ENCODE measurements at regions not wholly inside any gene's neighbourhood (a gene's known extent, or its start where the extent isn't known, plus 50 kb on each side); places are given as distances from the start of the nearest gene placed in this dataset.

DNA sequence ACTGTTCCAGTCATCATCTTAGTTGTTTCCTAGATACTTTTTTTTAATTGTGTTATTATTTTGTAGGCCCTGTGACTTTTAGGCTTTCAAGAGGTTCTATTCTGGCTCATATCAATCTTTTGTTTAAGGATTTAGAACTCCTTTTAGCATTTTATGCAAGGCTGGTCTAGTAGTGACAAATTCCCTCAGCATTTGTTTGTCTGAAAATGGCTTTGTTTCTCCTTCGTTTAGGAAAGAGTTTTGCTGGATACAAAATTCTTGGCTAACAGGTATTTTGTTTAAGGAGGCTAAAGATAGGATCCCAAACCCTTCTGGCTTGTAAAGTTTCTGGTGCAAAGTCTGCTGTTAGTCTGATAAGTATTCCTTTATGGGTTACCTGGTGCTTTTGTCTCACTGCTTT is 116.6 kb upstream of the SLC66A3 start:
- Histone ChIP-seq H3K36me3 (ENCODE audit: control insufficient read depth, insufficient read depth, low read length) (no peaks in the 10 kb centered on the region), H3K27ac (ENCODE audit: insufficient read depth, low read length, poor library complexity, severe bottlenecking) (no peak overlapping the region), H3K4me3 (ENCODE audit: insufficient read depth, low read depth, low read length, poor library complexity, severe bottlenecking) (no peak overlapping the region), H3K27me3 (replicated peaks; ENCODE audit: control insufficient read depth, insufficient read depth, low read length, poor library complexity, severe bottlenecking) (no peaks in the 10 kb centered on the region), H3K4me1 (ENCODE audit: control insufficient read depth, insufficient read depth, low read length, poor library complexity, severe bottlenecking) (no peaks in the 10 kb centered on the region), H3K9me3 (ENCODE audit: control insufficient read depth, low read length) (peaks cover 4% of the 10 kb centered on the region)
- no peak for DNase-seq

GRCh38 chr2:11040992-11041391 is 114.3 kb upstream of the SLC66A3 start:
- no peak for DNase-seq
- Histone ChIP-seq H3K4me3 (ENCODE audit: insufficient read depth, low read depth, low read length, poor library complexity, severe bottlenecking) (no peak overlapping the region), H3K27me3 (replicated peaks; ENCODE audit: control insufficient read depth, insufficient read depth, low read length, poor library complexity, severe bottlenecking) (no peaks in the 10 kb centered on the region), H3K4me1 (ENCODE audit: control insufficient read depth, insufficient read depth, low read length, poor library complexity, severe bottlenecking) (no peaks in the 10 kb centered on the region), H3K27ac (ENCODE audit: insufficient read depth, low read length, poor library complexity, severe bottlenecking) (no peak overlapping the region), H3K9me3 (ENCODE audit: control insufficient read depth, low read length) (peaks cover 4% of the 10 kb centered on the region), H3K36me3 (ENCODE audit: control insufficient read depth, insufficient read depth, low read length) (no peaks in the 10 kb centered on the region)

DNA sequence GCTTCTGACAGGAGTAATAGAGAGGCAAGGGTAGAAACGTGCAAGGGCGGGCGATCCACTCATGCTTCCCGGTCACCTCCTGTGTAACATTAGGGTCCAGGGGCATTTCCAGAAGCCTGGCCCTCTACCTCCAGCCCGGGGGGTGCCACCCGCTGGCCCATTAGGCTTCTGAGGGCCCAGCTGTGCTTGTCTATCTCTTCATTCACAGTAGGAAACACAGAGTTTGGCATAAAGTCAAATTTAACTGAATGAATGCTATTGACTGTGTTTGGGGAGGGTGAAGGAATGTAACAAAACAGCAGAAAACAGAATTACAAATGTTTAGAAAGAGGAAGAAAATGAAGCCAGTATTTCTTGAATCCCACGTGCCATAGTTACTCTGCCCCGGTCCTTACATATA is 112.4 kb upstream of the SLC66A3 start:
- Histone ChIP-seq H3K4me3 (ENCODE audit: insufficient read depth, low read depth, low read length, poor library complexity, severe bottlenecking) (no peak overlapping the region), H3K4me1 (ENCODE audit: control insufficient read depth, insufficient read depth, low read length, poor library complexity, severe bottlenecking) (no peaks in the 10 kb centered on the region), H3K27me3 (replicated peaks; ENCODE audit: control insufficient read depth, insufficient read depth, low read length, poor library complexity, severe bottlenecking) (no peaks in the 10 kb centered on the region), H3K36me3 (ENCODE audit: control insufficient read depth, insufficient read depth, low read length) (no peaks in the 10 kb centered on the region), H3K27ac (ENCODE audit: insufficient read depth, low read length, poor library complexity, severe bottlenecking) (no peak overlapping the region), H3K9me3 (ENCODE audit: control insufficient read depth, low read length) (peaks cover 4% of the 10 kb centered on the region)
- no peak for DNase-seq

GRCh38 chr2:11043245-11043644 is 112.0 kb upstream of the SLC66A3 start:
- Histone ChIP-seq H3K36me3 (ENCODE audit: control insufficient read depth, insufficient read depth, low read length) (no peaks in the 10 kb centered on the region), H3K4me1 (ENCODE audit: control insufficient read depth, insufficient read depth, low read length, poor library complexity, severe bottlenecking) (no peaks in the 10 kb centered on the region), H3K27ac (ENCODE audit: insufficient read depth, low read length, poor library complexity, severe bottlenecking) (no peak overlapping the region), H3K27me3 (replicated peaks; ENCODE audit: control insufficient read depth, insufficient read depth, low read length, poor library complexity, severe bottlenecking) (no peaks in the 10 kb centered on the region), H3K4me3 (ENCODE audit: insufficient read depth, low read depth, low read length, poor library complexity, severe bottlenecking) (no peak overlapping the region), H3K9me3 (ENCODE audit: control insufficient read depth, low read length) (peaks cover under 1% of the 10 kb centered on the region)
- DNase-seq: no peak

- H3K27ac ChIP-seq (ENCODE audit: insufficient read depth, low read length, poor library complexity, severe bottlenecking): no peak overlapping the region
- no peaks in the 10 kb centered on the region for H3K27me3 ChIP-seq (replicated peaks; ENCODE audit: control insufficient read depth, insufficient read depth, low read length, poor library complexity, severe bottlenecking)
- no peaks in the 10 kb centered on the region for H3K36me3 ChIP-seq (ENCODE audit: control insufficient read depth, insufficient read depth, low read length)
- H3K4me1 ChIP-seq (ENCODE audit: control insufficient read depth, insufficient read depth, low read length, poor library complexity, severe bottlenecking): no peaks in the 10 kb centered on the region
- no peaks in the 10 kb centered on the region for H3K9me3 ChIP-seq (ENCODE audit: control insufficient read depth, low read length)
- DNase-seq: no peak
- H3K4me3 ChIP-seq (ENCODE audit: insufficient read depth, low read depth, low read length, poor library complexity, severe bottlenecking): no peak overlapping the region
Measured at GRCh38 chr2:11044201-11044600, 111.1 kb upstream of the SLC66A3 start.

DNA sequence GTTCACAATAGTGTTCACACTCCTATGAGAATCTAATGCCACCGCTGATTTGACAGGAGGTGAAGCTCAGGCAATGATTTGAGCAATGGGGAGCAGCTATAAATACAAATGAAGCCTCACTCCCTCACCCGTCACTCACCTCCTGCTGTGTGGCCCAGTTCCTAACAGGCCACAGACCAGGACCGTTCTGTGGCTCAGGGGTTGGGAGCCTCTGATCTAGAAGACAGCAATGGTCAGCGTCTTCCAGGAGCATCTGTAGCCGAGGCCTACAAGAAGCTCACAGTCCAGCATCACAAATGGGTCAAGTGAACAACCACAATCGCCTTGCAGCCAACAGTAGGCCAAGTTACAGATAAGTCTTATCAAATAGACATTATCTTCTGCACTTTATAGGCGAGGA is 110.0 kb upstream of the SLC66A3 start:
- no peaks in the 10 kb centered on the region for H3K27me3 ChIP-seq (replicated peaks; ENCODE audit: control insufficient read depth, insufficient read depth, low read length, poor library complexity, severe bottlenecking)
- no peak for DNase-seq
- no peaks in the 10 kb centered on the region for H3K36me3 ChIP-seq (ENCODE audit: control insufficient read depth, insufficient read depth, low read length)
- no peaks in the 10 kb centered on the region for H3K4me1 ChIP-seq (ENCODE audit: control insufficient read depth, insufficient read depth, low read length, poor library complexity, severe bottlenecking)
- H3K9me3 ChIP-seq (ENCODE audit: control insufficient read depth, low read length): no peaks in the 10 kb centered on the region
- H3K27ac ChIP-seq (ENCODE audit: insufficient read depth, low read length, poor library complexity, severe bottlenecking): no peak overlapping the region
- H3K4me3 ChIP-seq (ENCODE audit: insufficient read depth, low read depth, low read length, poor library complexity, severe bottlenecking): no peak overlapping the region

DNA sequence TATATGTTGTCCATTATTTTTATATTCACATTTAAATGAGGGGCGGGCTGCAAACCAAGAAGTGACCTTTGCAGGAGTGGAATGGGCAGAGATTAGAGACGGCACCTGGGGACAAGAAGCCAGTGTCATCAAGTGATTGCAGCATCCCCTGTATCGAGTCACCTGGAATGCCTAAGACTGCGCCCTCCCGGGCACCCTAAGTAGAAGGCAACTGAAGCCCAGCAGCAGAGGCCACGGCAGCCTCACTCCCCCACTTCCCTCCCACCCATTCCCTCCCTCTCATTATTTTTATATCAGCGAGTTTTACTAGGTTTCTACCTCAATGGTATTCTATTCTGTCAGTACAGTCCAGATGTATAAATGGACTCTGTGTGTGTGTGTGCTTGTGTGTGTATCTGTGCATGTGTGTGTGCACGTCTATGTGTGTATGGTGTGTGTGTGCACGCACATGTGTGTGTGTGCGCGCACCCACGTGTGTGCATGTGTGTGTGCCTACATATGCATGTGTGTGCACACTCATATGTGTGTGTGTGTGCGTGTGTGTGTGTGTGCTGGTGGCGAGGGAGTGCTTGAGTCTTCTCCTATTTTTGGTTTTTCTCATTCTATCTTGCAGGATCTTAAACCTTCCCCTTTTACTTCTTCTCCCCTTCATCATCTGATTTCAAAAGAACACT is 106.8 kb upstream of the SLC66A3 start:
- Histone ChIP-seq H3K4me1 (ENCODE audit: control insufficient read depth, insufficient read depth, low read length, poor library complexity, severe bottlenecking) (no peaks in the 10 kb centered on the region), H3K36me3 (ENCODE audit: control insufficient read depth, insufficient read depth, low read length) (no peaks in the 10 kb centered on the region), H3K27ac (ENCODE audit: insufficient read depth, low read length, poor library complexity, severe bottlenecking) (no peak overlapping the region), H3K4me3 (ENCODE audit: insufficient read depth, low read depth, low read length, poor library complexity, severe bottlenecking) (no peak overlapping the region), H3K27me3 (replicated peaks; ENCODE audit: control insufficient read depth, insufficient read depth, low read length, poor library complexity, severe bottlenecking) (no peaks in the 10 kb centered on the region), H3K9me3 (ENCODE audit: control insufficient read depth, low read length) (no peaks in the 10 kb centered on the region)
- DNase-seq: no peak

DNA sequence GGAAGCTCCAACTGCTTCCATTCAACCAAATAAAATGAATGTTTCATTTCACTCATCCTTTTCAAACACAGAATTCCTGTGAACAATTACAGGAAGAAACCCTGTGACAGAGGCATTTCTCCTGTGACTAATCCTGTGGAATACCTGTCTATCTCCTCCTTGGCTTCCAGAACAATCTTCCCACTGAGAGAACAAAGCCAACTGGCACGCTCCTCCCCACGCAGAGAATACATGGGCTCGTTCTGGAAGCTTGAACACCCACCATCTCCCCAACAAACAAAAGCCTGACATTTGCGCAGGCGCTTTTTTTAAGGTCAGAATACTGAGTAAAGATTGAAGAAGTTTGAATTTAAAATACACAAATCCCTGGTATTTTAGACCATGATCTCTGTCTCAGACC is 104.7 kb upstream of the SLC66A3 start:
- H3K27me3 ChIP-seq (replicated peaks; ENCODE audit: control insufficient read depth, insufficient read depth, low read length, poor library complexity, severe bottlenecking): no peaks in the 10 kb centered on the region
- no peaks in the 10 kb centered on the region for H3K36me3 ChIP-seq (ENCODE audit: control insufficient read depth, insufficient read depth, low read length)
- no peak overlapping the region for H3K4me3 ChIP-seq (ENCODE audit: insufficient read depth, low read depth, low read length, poor library complexity, severe bottlenecking)
- H3K4me1 ChIP-seq (ENCODE audit: control insufficient read depth, insufficient read depth, low read length, poor library complexity, severe bottlenecking): no peaks in the 10 kb centered on the region
- DNase-seq: no peak
- H3K27ac ChIP-seq (ENCODE audit: insufficient read depth, low read length, poor library complexity, severe bottlenecking): no peak overlapping the region
- H3K9me3 ChIP-seq (ENCODE audit: control insufficient read depth, low read length): no peaks in the 10 kb centered on the region

GRCh38 chr2:11051280-11051679 is 104.0 kb upstream of the SLC66A3 start:
- Histone ChIP-seq H3K9me3 (ENCODE audit: control insufficient read depth, low read length) (no peaks in the 10 kb centered on the region), H3K4me1 (ENCODE audit: control insufficient read depth, insufficient read depth, low read length, poor library complexity, severe bottlenecking) (no peaks in the 10 kb centered on the region), H3K27ac (ENCODE audit: insufficient read depth, low read length, poor library complexity, severe bottlenecking) (no peak overlapping the region), H3K4me3 (ENCODE audit: insufficient read depth, low read depth, low read length, poor library complexity, severe bottlenecking) (no peak overlapping the region), H3K27me3 (replicated peaks; ENCODE audit: control insufficient read depth, insufficient read depth, low read length, poor library complexity, severe bottlenecking) (no peaks in the 10 kb centered on the region), H3K36me3 (ENCODE audit: control insufficient read depth, insufficient read depth, low read length) (no peaks in the 10 kb centered on the region)
- no peak for DNase-seq

GRCh38 chr2:11053546-11053945 is 101.7 kb upstream of the SLC66A3 start:
- Histone ChIP-seq H3K9me3 (ENCODE audit: control insufficient read depth, low read length) (no peaks in the 10 kb centered on the region), H3K27me3 (replicated peaks; ENCODE audit: control insufficient read depth, insufficient read depth, low read length, poor library complexity, severe bottlenecking) (no peaks in the 10 kb centered on the region), H3K4me1 (ENCODE audit: control insufficient read depth, insufficient read depth, low read length, poor library complexity, severe bottlenecking) (no peaks in the 10 kb centered on the region), H3K36me3 (ENCODE audit: control insufficient read depth, insufficient read depth, low read length) (no peaks in the 10 kb centered on the region), H3K27ac (ENCODE audit: insufficient read depth, low read length, poor library complexity, severe bottlenecking) (no peak overlapping the region), H3K4me3 (ENCODE audit: insufficient read depth, low read depth, low read length, poor library complexity, severe bottlenecking) (no peak overlapping the region)
- no peak for DNase-seq

All from effector memory CD4-positive, alpha-beta T cell (primary cell).